ENCODE measurements at regions not wholly inside any gene's neighbourhood (a gene's known extent, or its start where the extent isn't known, plus 50 kb on each side); places are given as distances from the start of the nearest gene placed in this dataset.
A peak's percentile ranks its signal among the peaks of the same experiment; 100 is the strongest.
"Not testable (repeated sequence)": the region's sequence is repeated elsewhere in the genome, so short reads cannot be mapped to it uniquely, and the experiment has no call there.

DNA sequence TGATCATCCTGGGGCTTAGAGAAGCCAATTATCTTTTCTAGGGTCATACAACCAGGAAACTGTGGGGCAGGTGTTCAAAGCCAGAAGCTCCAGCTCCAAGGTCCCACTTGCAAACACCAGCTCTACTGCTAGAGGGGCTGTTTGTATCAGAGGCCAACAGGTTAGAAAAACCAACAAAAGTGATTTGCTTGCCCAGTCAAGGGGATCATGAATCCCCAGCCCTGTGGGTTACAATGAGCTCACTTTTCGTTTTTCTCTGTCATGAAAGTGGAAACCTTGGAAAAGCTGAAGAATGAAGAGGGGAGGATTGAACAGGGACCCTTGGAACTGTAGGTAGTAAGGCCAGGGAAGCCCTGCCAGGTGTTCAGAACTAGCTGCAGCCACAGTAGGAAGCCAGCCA is 119.2 kb downstream of the SPP2 start:
- Histone ChIP-seq H3K79me2 (ENCODE audit: control insufficient read depth, insufficient read depth, low read length) (no peaks in the 10 kb centered on the region), H3K9me1 (ENCODE audit: control insufficient read depth, extremely low read depth, insufficient read depth, low read length) (no peaks in the 10 kb centered on the region), H3K27ac (ENCODE audit: control insufficient read depth, insufficient read depth, low read length) (no peak overlapping the region), H3K4me1 (ENCODE audit: control insufficient read depth, extremely low read depth, insufficient read depth, low read length) (peaks cover 21% of the 10 kb centered on the region), H3K27me3 (ENCODE audit: control insufficient read depth, extremely low read depth, insufficient read depth, low read length) (no peaks in the 10 kb centered on the region), H4K20me1 (ENCODE audit: control insufficient read depth, extremely low read depth, insufficient read depth, low read length) (no peaks in the 10 kb centered on the region), H2AFZ (ENCODE audit: control insufficient read depth, low read length) (no peak overlapping the region), H3K4me2 (ENCODE audit: control insufficient read depth, extremely low read depth, insufficient read depth, low read depth, low read length) (no peak overlapping the region), H3K36me3 (ENCODE audit: control insufficient read depth in 2 of 2, extremely low read depth in 1 of 2, insufficient read depth in 2 of 2, low read length in 2 of 2) (no peaks in the 10 kb centered on the region), H3K9ac (ENCODE audit: control insufficient read depth, extremely low read depth, insufficient read depth, low read length) (no peak overlapping the region), H3K9me3 (ENCODE audit: control insufficient read depth, low read depth, low read length) (no peaks in the 10 kb centered on the region), H3K4me3 (ENCODE audit: control insufficient read depth in 2 of 3, extremely low read depth in 1 of 3, insufficient read depth in 2 of 3, low read depth in 1 of 3, low read length in 3 of 3) (no peak overlapping the region)
- TF ChIP-seq, protein P1, sequence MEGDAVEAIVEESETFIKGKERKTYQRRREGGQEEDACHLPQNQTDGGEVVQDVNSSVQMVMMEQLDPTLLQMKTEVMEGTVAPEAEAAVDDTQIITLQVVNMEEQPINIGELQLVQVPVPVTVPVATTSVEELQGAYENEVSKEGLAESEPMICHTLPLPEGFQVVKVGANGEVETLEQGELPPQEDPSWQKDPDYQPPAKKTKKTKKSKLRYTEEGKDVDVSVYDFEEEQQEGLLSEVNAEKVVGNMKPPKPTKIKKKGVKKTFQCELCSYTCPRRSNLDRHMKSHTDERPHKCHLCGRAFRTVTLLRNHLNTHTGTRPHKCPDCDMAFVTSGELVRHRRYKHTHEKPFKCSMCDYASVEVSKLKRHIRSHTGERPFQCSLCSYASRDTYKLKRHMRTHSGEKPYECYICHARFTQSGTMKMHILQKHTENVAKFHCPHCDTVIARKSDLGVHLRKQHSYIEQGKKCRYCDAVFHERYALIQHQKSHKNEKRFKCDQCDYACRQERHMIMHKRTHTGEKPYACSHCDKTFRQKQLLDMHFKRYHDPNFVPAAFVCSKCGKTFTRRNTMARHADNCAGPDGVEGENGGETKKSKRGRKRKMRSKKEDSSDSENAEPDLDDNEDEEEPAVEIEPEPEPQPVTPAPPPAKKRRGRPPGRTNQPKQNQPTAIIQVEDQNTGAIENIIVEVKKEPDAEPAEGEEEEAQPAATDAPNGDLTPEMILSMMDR (optimal IDR thresholded peaks at IDR 0.05 in 1 of 3, IDR thresholded peaks at IDR 0.05 in 1 of 3, conservative IDR thresholded peaks at IDR 0.05 in 1 of 3; ENCODE audit: extremely low read depth in 1 of 3, insufficient read depth in 2 of 3, low read length in 3 of 3): no peak
- no peak for TF ChIP-seq EZH2 (IDR thresholded peaks at IDR 0.05; ENCODE audit: low read length)
- dilution Hi-C loops (cut with MboI; ENCODE audit: extremely low pct_ligation_motif_present, low sequenced_read_pairs): no loop called here
- FAIRE-seq (no peak), DNase-seq (ENCODE audit: low read depth, low spot score) (no peak)

DNA sequence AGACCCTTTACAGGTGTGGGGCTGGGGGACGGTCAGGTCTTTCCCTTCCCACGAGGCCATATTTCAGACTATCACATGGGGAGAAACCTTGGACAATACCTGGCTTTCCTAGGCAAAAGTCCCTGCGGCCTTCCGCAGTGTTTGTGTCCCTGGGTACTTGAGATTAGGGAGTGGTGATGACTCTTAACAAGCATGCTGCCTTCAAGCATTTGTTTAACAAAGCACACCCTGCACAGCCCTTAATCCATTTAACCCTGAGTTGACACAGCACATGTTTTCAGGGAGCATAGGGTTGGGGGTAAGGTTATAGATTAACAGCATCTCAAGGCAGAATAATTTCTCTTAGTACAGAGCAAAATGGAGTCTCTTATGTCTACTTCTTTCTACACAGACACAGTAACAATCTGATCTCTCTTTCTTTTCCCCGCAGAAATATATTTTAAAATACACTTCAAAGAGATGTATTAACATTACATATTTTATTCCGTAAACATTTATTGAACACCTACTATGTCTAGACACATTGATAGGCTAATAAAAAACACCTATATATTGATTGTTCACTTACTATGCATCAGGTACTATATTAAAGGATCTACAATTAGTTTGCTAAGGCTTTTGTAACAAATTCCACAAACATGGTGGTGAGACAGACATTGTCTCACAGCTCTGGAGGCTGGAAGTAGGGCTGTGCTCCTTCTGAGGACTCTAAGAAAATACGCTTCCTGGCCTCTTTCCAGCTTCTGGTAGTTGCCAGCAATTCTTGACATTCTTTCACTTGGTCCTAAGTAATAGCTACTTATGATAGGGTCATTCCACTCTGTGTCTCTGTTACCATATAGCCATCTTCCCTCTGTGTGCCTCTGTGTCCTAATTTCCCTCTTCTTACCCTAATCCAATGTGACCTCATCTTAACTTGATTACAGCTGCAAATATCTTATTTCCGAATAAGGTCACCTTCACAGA is 118.4 kb downstream of the SPP2 start:
- Histone ChIP-seq H3K4me1 (ENCODE audit: control insufficient read depth, extremely low read depth, insufficient read depth, low read length) (peaks cover 23% of the 10 kb centered on the region), H3K4me2 (ENCODE audit: control insufficient read depth, extremely low read depth, insufficient read depth, low read depth, low read length) (peak overlapping the region; percentile 9), H3K9ac (ENCODE audit: control insufficient read depth, extremely low read depth, insufficient read depth, low read length) (peak overlapping the region; percentile 32), H3K27ac (ENCODE audit: control insufficient read depth, insufficient read depth, low read length) (peak overlapping the region; percentile 43), H2AFZ (ENCODE audit: control insufficient read depth, low read length) (peak overlapping the region; percentile 61)
- H3K27me3 ChIP-seq (ENCODE audit: control insufficient read depth, extremely low read depth, insufficient read depth, low read length); H3K9me3 ChIP-seq (ENCODE audit: control insufficient read depth, low read depth, low read length); H3K36me3 ChIP-seq (ENCODE audit: control insufficient read depth in 2 of 2, extremely low read depth in 1 of 2, insufficient read depth in 2 of 2, low read length in 2 of 2); H4K20me1 ChIP-seq (ENCODE audit: control insufficient read depth, extremely low read depth, insufficient read depth, low read length); H3K4me3 ChIP-seq (ENCODE audit: control insufficient read depth in 2 of 3, extremely low read depth in 1 of 3, insufficient read depth in 2 of 3, low read depth in 1 of 3, low read length in 3 of 3); H3K79me2 ChIP-seq (ENCODE audit: control insufficient read depth, insufficient read depth, low read length); dilution Hi-C loops (cut with MboI; ENCODE audit: extremely low pct_ligation_motif_present, low sequenced_read_pairs); H3K9me1 ChIP-seq (ENCODE audit: control insufficient read depth, extremely low read depth, insufficient read depth, low read length); DNase-seq (ENCODE audit: low read depth, low spot score): not testable (repeated sequence)
- FAIRE-seq: peak; percentile 65

Data from keratinocyte (primary cell).